ENCODE measurements at regions not wholly inside any gene's neighbourhood (a gene's known extent, or its start where the extent isn't known, plus 50 kb on each side); places are given as distances from the start of the nearest gene placed in this dataset.

GRCh38 chr12:61923152-61923551 lies 337.1 kb upstream of the USP15 start:
- no peaks in the 10 kb centered on the region for H3K9me3 ChIP-seq (ENCODE audit: low read depth)
- no peaks in the 10 kb centered on the region for H3K36me3 Mint-ChIP-seq

DNA sequence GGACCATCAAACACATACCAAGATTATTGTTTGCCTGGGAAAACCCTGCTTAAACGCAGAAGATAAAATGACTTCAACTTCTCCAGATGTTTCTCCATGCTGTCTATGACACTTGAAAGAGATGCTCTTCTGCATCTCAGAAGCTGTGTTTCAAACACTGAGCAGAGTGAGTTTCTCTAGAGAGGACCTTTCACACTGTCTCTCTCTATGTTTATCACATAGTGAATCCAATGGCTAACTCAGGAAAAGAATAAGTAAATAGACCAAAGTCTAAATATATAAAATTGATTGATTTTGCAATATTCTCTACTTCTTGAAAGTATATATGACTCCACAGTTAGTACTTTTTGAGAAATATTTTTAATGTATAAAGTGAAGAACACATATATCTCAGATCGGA lies 325.6 kb upstream of the USP15 start:
- no peaks in the 10 kb centered on the region for H3K9me3 ChIP-seq (ENCODE audit: low read depth)
- no peak overlapping the region for H3K27ac Mint-ChIP-seq
- no peaks in the 10 kb centered on the region for H3K27me3 ChIP-seq
- no peak overlapping the region for H3K27ac ChIP-seq
- H4K20me1 ChIP-seq (ENCODE audit: low read depth), result no peaks in the 10 kb centered on the region
- H3K9me3 Mint-ChIP-seq, result peaks cover 2% of the 10 kb centered on the region
- no peak overlapping the region for H3K4me3 Mint-ChIP-seq
- H3K36me3 ChIP-seq, result no peaks in the 10 kb centered on the region
- H3K79me2 ChIP-seq (ENCODE audit: low read depth), result no peaks in the 10 kb centered on the region
- H3K9ac ChIP-seq, result no peak overlapping the region
- peaks cover 2% of the 10 kb centered on the region for H3K27me3 Mint-ChIP-seq (ENCODE audit: insufficient read depth, low read depth)
- H3K36me3 Mint-ChIP-seq, result no peaks in the 10 kb centered on the region
- H3K4me1 ChIP-seq, result no peaks in the 10 kb centered on the region
- no peak for TF ChIP-seq EZH2 (IDR thresholded peaks at IDR 0.05)
- no peak overlapping the region for H2AFZ ChIP-seq (replicated peaks)
- no peak for DNase-seq (ENCODE audit: low spot score)
- H3K4me1 Mint-ChIP-seq, result peaks cover 6% of the 10 kb centered on the region
- H3K4me3 ChIP-seq, result no peak overlapping the region
- H3F3A ChIP-seq (ENCODE audit: low read depth), result no peaks in the 10 kb centered on the region
- H3K4me2 ChIP-seq, result no peak overlapping the region

More at GRCh38 chr12:61923152-61923551, 337.1 kb upstream of the USP15 start:
- no peak for TF ChIP-seq EZH2 (IDR thresholded peaks at IDR 0.05)
- TF ChIP-seq EZH2phosphoT487 (IDR thresholded peaks at IDR 0.05), result no peak
- TF ChIP-seq, protein P1, sequence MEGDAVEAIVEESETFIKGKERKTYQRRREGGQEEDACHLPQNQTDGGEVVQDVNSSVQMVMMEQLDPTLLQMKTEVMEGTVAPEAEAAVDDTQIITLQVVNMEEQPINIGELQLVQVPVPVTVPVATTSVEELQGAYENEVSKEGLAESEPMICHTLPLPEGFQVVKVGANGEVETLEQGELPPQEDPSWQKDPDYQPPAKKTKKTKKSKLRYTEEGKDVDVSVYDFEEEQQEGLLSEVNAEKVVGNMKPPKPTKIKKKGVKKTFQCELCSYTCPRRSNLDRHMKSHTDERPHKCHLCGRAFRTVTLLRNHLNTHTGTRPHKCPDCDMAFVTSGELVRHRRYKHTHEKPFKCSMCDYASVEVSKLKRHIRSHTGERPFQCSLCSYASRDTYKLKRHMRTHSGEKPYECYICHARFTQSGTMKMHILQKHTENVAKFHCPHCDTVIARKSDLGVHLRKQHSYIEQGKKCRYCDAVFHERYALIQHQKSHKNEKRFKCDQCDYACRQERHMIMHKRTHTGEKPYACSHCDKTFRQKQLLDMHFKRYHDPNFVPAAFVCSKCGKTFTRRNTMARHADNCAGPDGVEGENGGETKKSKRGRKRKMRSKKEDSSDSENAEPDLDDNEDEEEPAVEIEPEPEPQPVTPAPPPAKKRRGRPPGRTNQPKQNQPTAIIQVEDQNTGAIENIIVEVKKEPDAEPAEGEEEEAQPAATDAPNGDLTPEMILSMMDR (IDR thresholded peaks at IDR 0.05), result no peak
- no peaks in the 10 kb centered on the region for H3K79me2 ChIP-seq (ENCODE audit: low read depth)
- no peaks in the 10 kb centered on the region for H3K27me3 Mint-ChIP-seq (ENCODE audit: insufficient read depth, low read depth)
- no peak overlapping the region for H3K4me2 ChIP-seq
- no peak overlapping the region for H3K27ac ChIP-seq
- H3K9ac ChIP-seq, result no peak overlapping the region
- H3K4me1 Mint-ChIP-seq, result no peaks in the 10 kb centered on the region
- no peaks in the 10 kb centered on the region for H4K20me1 ChIP-seq (ENCODE audit: low read depth)
- no peaks in the 10 kb centered on the region for H3K4me1 ChIP-seq
- H3K27ac Mint-ChIP-seq, result no peak overlapping the region
- no peak overlapping the region for H3K4me3 ChIP-seq
- no peaks in the 10 kb centered on the region for H3K36me3 ChIP-seq
- H2AFZ ChIP-seq (replicated peaks), result no peak overlapping the region
- no peak for DNase-seq (ENCODE audit: low spot score)
- no peaks in the 10 kb centered on the region for H3K27me3 ChIP-seq
- no peaks in the 10 kb centered on the region for H3F3A ChIP-seq (ENCODE audit: low read depth)
- H3K9me3 Mint-ChIP-seq, result peaks cover 18% of the 10 kb centered on the region
- H3K4me3 Mint-ChIP-seq, result no peak overlapping the region

GRCh38 chr12:61939977-61940376 lies 320.2 kb upstream of the USP15 start:
- no peaks in the 10 kb centered on the region for H3K9me3 ChIP-seq (ENCODE audit: low read depth)
- H3K27ac ChIP-seq, result no peak overlapping the region
- no peak overlapping the region for H3K4me3 ChIP-seq
- Mint-ChIP-seq H3K4me1 (no peaks in the 10 kb centered on the region), H3K36me3 (no peaks in the 10 kb centered on the region), H3K9me3 (peaks cover 2% of the 10 kb centered on the region), H3K27me3 (ENCODE audit: insufficient read depth, low read depth) (peaks cover 2% of the 10 kb centered on the region), H3K27ac (no peak overlapping the region), H3K4me3 (no peak overlapping the region)
- no peaks in the 10 kb centered on the region for H3K36me3 ChIP-seq
- H2AFZ ChIP-seq (replicated peaks), result no peak overlapping the region
- TF ChIP-seq EZH2 (IDR thresholded peaks at IDR 0.05) (no peak), EZH2phosphoT487 (IDR thresholded peaks at IDR 0.05) (no peak)
- TF ChIP-seq, protein P1 (IDR thresholded peaks at IDR 0.05), result no peak
- no peaks in the 10 kb centered on the region for H4K20me1 ChIP-seq (ENCODE audit: low read depth)
- no peak overlapping the region for H3K4me2 ChIP-seq
- H3K4me1 ChIP-seq, result no peaks in the 10 kb centered on the region
- no peak for DNase-seq (ENCODE audit: low spot score)
- no peaks in the 10 kb centered on the region for H3K79me2 ChIP-seq (ENCODE audit: low read depth)
- H3K27me3 ChIP-seq, result no peaks in the 10 kb centered on the region
- no peaks in the 10 kb centered on the region for H3F3A ChIP-seq (ENCODE audit: low read depth)
- H3K9ac ChIP-seq, result no peak overlapping the region

DNA sequence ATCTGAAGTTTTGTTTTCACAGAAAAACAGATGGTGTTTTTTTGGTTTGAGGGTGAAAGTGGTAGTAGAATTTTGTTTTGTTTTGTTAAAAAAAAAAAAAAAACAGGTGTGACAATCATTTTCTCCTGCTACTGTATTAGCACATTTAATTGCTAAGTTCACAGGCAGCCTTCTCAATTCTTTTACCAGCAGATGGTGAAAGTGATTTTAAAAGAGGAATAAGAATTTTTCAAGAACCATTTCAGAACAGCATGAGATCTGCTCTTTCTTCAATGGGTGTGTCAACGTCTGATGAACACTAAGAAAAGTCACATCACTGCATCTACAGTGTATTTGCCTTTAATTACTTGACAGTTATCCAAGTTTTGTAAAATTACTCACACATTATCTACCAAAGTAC lies 303.7 kb upstream of the USP15 start:
- no peaks in the 10 kb centered on the region for H3K27me3 ChIP-seq
- Mint-ChIP-seq H3K27me3 (ENCODE audit: insufficient read depth, low read depth) (no peaks in the 10 kb centered on the region), H3K36me3 (no peaks in the 10 kb centered on the region), H3K4me3 (no peak overlapping the region), H3K9me3 (no peaks in the 10 kb centered on the region), H3K4me1 (no peaks in the 10 kb centered on the region), H3K27ac (no peak overlapping the region)
- H3K4me2 ChIP-seq, result no peak overlapping the region
- no peaks in the 10 kb centered on the region for H3F3A ChIP-seq (ENCODE audit: low read depth)
- H3K79me2 ChIP-seq (ENCODE audit: low read depth), result no peaks in the 10 kb centered on the region
- no peak overlapping the region for H3K4me3 ChIP-seq
- H4K20me1 ChIP-seq (ENCODE audit: low read depth), result no peaks in the 10 kb centered on the region
- TF ChIP-seq EZH2phosphoT487 (IDR thresholded peaks at IDR 0.05) (no peak), EZH2 (IDR thresholded peaks at IDR 0.05) (no peak)
- TF ChIP-seq, protein P1 (IDR thresholded peaks at IDR 0.05), result no peak
- H3K4me1 ChIP-seq, result no peaks in the 10 kb centered on the region
- H3K9me3 ChIP-seq (ENCODE audit: low read depth), result no peaks in the 10 kb centered on the region
- DNase-seq (ENCODE audit: low spot score), result no peak
- no peak overlapping the region for H3K27ac ChIP-seq
- H3K36me3 ChIP-seq, result no peaks in the 10 kb centered on the region
- no peak overlapping the region for H2AFZ ChIP-seq (replicated peaks)
- H3K9ac ChIP-seq, result no peak overlapping the region
